ENCODE measurements at regions not wholly inside any gene's neighbourhood (a gene's known extent, or its start where the extent isn't known, plus 50 kb on each side); places are given as distances from the start of the nearest gene placed in this dataset.
"Not testable (repeated sequence)": the region's sequence is repeated elsewhere in the genome, so short reads cannot be mapped to it uniquely, and the experiment has no call there.

GRCh38 chr3:147240581-147240980 lies 165.8 kb downstream of the ZIC4 start:
- no peak for DNase-seq (ENCODE audit: low read depth in 2 of 3, low spot score in 2 of 3)

GRCh38 chr3:147237991-147238390 lies 168.4 kb downstream of the ZIC4 start:
- no peak for DNase-seq (ENCODE audit: low read depth in 2 of 3, low spot score in 2 of 3)

DNA sequence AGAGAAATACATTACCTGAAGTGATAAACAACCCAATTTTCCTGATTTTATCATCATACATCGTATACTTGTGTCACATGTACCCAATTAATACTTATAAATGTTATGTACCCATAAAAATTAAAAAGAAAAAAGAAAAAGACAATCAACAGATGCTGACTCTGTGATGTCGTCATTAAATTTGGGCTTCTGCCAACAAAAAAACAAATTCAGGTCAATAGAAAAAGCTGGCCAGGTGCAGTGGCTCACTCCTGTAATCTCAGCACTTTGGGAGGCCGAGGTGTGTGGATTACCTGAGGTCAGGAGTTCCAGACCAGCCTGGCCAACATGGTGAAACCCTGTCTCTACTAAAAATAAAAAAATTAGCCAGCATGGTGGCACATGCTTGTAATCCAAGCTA lies 174.4 kb downstream of the ZIC4 start:
- not testable (repeated sequence) for DNase-seq (ENCODE audit: low read depth in 2 of 3, low spot score in 2 of 3)

DNA sequence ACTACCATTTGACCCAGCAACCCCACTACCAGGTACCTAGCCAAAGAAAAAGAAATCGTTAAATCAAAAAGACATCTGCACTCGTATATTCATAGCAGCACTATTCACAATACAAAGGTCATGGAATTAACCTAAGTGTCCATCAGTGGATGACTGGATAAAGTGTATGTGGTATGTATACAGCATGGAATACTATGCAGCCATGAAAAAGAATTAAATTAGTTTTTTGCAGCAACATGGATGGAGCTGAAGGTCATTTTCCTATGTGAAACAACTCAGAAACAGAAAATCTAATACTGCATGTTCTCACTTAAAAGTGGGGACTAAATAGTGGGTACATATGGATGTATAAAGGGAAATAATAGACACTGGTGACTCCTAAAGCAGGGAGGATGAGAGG lies 175.2 kb downstream of the ZIC4 start:
- no peak for DNase-seq (ENCODE audit: low read depth in 2 of 3, low spot score in 2 of 3)

DNA sequence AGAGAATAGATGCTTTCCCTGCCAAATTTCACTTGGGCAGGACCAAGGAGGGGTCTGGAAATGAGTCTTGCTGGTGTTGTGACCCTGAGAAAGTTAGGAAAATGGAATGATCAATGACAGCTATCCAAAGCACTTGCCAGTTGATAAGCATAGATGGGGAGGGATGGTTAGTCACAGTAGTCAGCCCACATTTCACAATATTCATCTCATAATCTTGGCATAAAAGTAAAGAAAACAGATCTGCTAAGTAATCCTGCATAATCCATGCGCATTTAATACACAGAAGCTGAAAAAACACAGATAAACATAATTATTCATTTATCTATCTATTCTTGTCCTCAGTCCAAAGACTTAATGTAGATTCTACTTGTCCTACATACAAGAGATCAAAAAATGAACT lies 184.1 kb downstream of the ZIC4 start:
- no peak for DNase-seq (ENCODE audit: low read depth in 2 of 3, low spot score in 2 of 3)

DNA sequence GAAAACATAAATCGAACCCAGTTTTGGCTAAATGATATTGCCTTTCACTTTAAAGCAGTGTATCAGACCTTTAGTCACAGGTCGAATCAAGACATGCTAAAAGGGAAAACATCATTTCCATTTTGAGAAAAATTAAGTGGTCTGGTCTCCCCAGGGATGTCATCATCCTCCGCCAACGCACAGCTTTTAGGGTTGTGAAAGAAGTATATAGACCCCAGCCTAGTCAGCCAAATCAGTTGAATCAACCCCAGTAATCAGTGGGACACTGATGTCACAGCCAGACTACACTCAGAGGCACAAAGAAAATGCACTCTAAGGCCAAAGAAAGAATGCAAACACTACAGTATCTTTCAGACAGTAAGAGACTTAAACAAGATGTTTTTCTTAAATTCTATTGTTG lies 187.4 kb downstream of the ZIC4 start:
- no peak for DNase-seq (ENCODE audit: low read depth in 2 of 3, low spot score in 2 of 3)

- no peak for DNase-seq (ENCODE audit: low read depth in 2 of 3, low spot score in 2 of 3)
Measured at GRCh38 chr3:147216143-147216673, 190.1 kb downstream of the ZIC4 start.

DNA sequence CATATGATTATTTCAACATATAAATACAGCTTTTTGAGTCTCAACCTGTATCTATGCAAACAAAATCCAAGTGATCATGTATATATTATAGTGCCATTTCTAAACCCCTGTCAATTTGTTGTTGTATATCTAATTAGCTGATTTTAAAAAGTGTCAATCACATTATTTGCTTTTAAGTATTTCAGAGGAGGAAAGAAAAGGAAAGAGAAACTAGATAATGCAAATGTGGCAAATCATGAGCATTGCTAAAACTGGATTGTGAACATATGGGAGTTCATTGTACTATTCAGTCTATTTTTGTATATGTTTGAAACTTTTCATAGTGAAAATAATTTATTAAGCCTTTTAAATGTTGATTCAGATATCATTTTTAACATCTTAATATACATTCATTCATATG lies 190.7 kb downstream of the ZIC4 start:
- DNase-seq (ENCODE audit: low read depth in 2 of 3, low spot score in 2 of 3), result no peak

- no peak for DNase-seq (ENCODE audit: low read depth in 2 of 3, low spot score in 2 of 3)
Measured at GRCh38 chr3:147213633-147214032, 192.7 kb downstream of the ZIC4 start.

GRCh38 chr3:147210676-147211075 lies 195.7 kb downstream of the ZIC4 start:
- no peak for DNase-seq (ENCODE audit: low read depth in 2 of 3, low spot score in 2 of 3)

DNA sequence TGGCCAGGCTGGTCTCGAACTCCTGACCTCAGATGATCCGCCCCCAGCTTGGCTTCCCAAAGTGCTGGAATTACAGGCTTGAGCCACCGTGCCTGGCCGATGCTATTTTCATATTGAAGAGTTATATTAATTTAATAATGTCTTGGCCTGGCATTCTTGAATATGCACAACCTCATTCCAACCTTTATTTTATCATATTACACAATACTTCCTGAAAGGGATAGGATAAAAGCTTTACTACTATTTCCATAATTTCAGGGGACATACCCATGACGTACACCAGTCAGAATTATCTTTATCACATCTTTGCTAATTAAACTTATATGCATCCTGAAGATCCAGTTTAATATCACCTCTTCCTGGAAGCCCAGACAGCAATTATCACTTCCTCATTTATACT lies 205.3 kb downstream of the ZIC4 start:
- no peak for DNase-seq (ENCODE audit: low read depth in 2 of 3, low spot score in 2 of 3)

- no peak for DNase-seq (ENCODE audit: low read depth in 2 of 3, low spot score in 2 of 3)
Measured at GRCh38 chr3:147200545-147200944, 205.8 kb downstream of the ZIC4 start.

- DNase-seq (ENCODE audit: low read depth in 2 of 3, low spot score in 2 of 3), result no peak
Measured at GRCh38 chr3:147197739-147198138, 208.6 kb downstream of the ZIC4 start.

DNA sequence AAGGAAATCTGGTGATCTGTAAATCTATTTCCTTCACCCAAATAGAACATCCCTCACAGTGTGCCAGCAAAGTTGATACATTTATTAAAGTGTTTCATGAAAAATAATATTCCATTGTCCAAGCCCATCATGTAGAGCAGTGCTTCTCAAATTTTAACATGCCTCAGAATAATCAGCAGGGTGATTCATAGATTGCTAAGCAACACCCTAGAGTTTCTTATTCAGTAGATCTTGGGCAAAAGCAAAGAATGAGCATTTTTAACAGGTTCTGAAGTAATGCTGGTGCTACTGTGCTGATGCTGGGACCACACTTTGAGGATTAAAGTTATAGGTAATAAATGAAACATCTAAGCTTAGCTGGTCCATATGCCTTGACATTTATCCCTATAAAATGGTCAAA lies 210.5 kb downstream of the ZIC4 start:
- no peak for DNase-seq (ENCODE audit: low read depth in 2 of 3, low spot score in 2 of 3)

DNA sequence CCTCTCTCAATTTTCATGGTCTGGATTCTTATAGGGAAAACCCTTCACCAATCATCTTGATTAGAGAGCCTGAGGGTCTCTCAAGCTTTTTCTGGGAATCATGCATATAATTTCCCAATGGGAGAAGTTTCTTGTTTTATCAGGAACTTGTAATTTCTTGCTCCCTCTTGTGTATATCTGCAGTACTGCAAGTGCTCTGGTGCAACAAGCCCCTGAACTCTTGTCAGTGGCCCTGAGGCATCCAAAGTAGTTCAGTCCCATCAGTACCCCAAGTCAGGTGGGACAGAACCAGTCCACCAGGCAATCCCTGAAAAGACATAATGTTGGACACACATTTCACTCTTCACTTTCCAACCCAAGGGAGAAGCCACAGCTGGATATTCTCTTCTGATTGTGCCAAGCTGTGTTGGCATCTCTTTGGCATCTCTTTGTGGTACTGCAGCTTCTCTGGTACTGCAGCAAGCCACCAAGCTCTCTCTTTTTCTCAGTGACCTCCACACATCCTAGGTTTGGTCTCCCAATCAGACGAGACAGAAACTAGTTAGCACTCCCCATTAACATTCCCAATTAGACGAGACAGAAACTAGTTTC lies 214.5 kb downstream of the ZIC4 start:
- peak in 2 of 3 donors; percentile 14 to 28 for DNase-seq (ENCODE audit: low read depth in 2 of 3, low spot score in 2 of 3)

DNA sequence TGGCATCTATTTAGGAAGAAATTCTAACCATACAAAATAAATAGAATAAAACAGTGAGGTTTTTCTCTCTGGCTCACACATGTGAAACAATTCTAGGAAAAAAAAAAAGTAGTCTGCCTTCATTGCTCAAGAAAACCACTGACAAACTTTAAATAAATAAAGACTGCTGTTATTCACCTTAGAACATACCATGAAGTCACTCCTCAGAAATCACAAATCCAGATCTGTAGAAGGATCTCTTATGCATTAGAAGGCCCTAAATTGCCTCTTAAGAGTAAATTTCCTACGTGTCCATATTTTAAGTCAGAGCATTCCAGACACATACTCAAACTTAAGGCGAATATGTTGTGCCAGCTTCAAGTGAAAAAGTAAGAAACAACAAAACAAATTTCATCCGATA lies 217.3 kb downstream of the ZIC4 start:
- no peak for DNase-seq (ENCODE audit: low read depth in 2 of 3, low spot score in 2 of 3)

- no peak for DNase-seq (ENCODE audit: low read depth in 2 of 3, low spot score in 2 of 3)
Measured at GRCh38 chr3:147187687-147188086, 218.7 kb downstream of the ZIC4 start.

DNA sequence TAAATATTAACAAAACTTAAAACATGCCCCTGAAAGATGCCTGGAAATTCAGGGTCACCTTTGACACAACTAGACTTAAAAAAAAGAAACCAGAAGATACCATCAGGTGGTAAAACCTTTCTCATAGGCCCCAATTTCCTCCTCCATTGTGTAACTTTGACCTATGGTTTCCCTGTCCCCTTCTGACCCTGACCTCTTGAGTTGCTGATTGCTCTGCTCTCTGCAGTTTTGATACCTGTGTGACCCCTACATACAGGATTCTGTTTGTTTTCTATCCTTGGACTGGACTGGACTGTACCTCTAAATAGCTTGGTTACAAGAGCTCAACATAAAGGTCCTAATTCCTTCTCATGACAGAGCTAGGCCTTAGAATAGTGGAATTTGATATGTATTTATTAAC lies 220.6 kb downstream of the ZIC4 start:
- no peak for DNase-seq (ENCODE audit: low read depth in 2 of 3, low spot score in 2 of 3)

DNA sequence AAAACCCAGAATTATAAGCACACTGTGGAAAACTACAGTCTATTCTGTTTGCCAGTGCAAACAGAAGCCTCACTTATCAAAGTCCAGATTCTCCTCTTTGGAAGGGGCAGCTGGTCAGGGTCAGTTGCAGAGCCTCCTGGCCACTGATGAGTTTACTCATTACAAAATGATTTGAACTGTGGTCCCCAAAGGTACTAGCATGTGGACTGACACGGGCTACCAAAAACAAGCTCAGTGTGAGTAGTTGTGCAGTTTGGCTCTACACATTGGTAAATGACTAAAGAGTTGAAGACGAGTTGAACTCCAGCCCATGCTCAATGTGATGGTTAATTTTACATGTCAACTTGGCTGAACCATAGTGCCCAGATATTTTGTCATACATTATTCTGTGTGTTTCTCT lies 221.5 kb downstream of the ZIC4 start:
- no peak for DNase-seq (ENCODE audit: low read depth in 2 of 3, low spot score in 2 of 3)

DNA sequence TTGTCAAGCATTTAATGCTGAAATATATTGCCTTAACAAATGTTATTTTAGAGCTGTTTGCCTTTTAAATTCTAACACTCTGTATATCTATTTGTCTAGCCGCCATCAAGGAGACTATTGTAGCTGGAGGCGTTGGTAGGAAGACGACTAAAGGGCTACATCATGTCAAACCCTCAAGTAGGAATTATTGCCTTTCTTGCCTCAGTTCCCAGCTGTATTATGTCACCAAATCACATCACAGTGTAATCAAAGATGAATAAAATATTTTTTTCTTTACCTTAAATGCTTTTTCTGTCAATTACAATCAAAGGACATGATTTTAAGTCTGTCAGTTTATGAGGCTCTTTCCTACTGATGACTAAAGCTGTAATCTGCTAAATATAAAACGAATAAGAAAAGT lies 233.1 kb downstream of the ZIC4 start:
- no peak for DNase-seq (ENCODE audit: low read depth in 2 of 3, low spot score in 2 of 3)

DNA sequence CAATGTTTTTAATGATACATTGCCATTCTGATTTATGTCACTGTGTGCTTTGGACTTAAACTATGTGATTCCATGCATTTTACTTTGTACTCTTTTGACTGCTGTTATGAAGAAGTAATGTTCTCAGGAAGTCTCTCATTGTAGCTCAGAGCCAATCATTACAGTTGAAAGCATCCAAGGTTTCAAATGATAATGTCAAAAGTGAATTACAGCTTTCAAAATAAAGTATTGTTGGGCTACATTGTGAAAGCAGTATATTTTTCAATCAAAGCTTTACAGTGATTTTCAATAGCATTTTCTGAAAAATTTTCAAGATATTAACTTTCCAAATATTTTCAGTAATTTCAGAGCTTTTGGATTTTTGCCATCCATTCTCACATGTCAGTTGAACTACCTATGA lies 243.6 kb downstream of the ZIC4 start:
- no peak for DNase-seq (ENCODE audit: low read depth in 2 of 3, low spot score in 2 of 3)

DNA sequence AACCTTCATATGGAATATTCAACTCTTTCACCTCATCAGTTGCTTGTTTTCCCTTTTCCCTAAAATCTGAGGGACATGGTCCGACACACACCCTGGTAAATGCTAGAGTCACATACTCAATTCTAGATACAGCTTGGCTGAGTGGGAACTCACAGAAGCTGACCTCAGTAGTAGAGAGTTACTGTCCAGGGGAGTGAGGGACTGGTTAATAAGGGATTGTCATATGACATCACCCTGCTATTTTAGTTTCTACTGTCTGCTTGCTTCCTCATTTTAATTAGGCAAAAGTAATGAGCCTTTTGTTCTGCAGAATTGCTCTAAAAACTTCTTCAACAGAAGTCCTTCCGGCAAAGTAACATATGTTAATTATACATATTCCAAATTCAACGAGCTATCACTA lies 244.5 kb downstream of the ZIC4 start:
- DNase-seq (ENCODE audit: low read depth in 2 of 3, low spot score in 2 of 3), result no peak

- DNase-seq (ENCODE audit: low read depth in 2 of 3, low spot score in 2 of 3), result no peak
Measured at GRCh38 chr3:147160984-147161383, 245.4 kb downstream of the ZIC4 start.
